ENCODE measurements at regions not wholly inside any gene's neighbourhood (a gene's known extent, or its start where the extent isn't known, plus 50 kb on each side); places are given as distances from the start of the nearest gene placed in this dataset.

DNA sequence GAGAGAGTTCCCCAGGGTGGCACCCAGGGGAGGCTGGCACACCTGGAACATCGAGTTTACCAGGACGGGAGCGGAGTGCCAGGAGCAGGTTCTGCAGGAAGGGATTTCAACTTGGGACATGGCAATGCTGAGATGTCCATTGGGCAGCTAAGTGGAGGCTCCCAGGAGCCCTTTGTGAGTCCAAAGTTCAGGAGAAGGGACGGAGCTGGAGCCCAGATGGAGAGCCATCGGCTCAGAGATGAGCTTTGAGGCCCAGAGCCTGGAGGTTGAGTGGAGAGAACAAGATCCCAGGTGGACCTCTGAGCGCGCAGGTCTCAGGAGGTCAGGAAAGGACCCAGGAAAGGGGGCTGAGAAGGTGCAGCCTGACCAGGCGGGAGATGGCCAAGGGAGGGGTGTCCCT is 67.5 kb upstream of the AFDN start:
- intact Hi-C loops (cut with DNase I; ENCODE audit: low total_unique reads) = no loop called here
- no peak for DNase-seq (ENCODE audit: low spot score in 2 of 2)
- no peak overlapping the region for H3K4me3 ChIP-seq (ENCODE audit: low read depth, poor library complexity, severe bottlenecking)
- 79 to 93% methylated on average over 8 of the region's 8 CpGs for WGBS, 2 donors
- TF ChIP-seq CTCF (IDR thresholded peaks at IDR 0.05) (no peak), POLR2A (IDR thresholded peaks at IDR 0.05) (no peak)

GRCh38 chr6:167759912-167760311 is 66.8 kb upstream of the AFDN start:
- intact Hi-C loops (cut with DNase I; ENCODE audit: low total_unique reads) = no loop called here
- WGBS, 2 donors = 67 to 77% methylated on average over 17 of the region's 17 CpGs
- TF ChIP-seq POLR2A (IDR thresholded peaks at IDR 0.05) = no peak
- no peak for TF ChIP-seq CTCF (IDR thresholded peaks at IDR 0.05)
- DNase-seq (ENCODE audit: low spot score in 2 of 2) = no peak
- no peak overlapping the region for H3K4me3 ChIP-seq (ENCODE audit: low read depth, poor library complexity, severe bottlenecking)

GRCh38 chr6:167760979-167761793 is 65.5 kb upstream of the AFDN start:
- H3K4me3 ChIP-seq (ENCODE audit: low read depth, poor library complexity, severe bottlenecking) = no peak overlapping the region
- peak in 1 of 2 donors; percentile 43 for DNase-seq (ENCODE audit: low spot score in 2 of 2)
- intact Hi-C loops (cut with DNase I; ENCODE audit: low total_unique reads) = no loop called here
- TF ChIP-seq POLR2A (IDR thresholded peaks at IDR 0.05) (no peak), CTCF (IDR thresholded peaks at IDR 0.05) (no peak)
- 38 to 41% methylated on average over 18 of the region's 18 CpGs for WGBS, 2 donors

- H3K4me3 ChIP-seq (ENCODE audit: low read depth, poor library complexity, severe bottlenecking) = no peak overlapping the region
- DNase-seq (ENCODE audit: low spot score in 2 of 2) = peak in 1 of 2 donors; percentile 50
- intact Hi-C loops (cut with DNase I; ENCODE audit: low total_unique reads) = no loop called here
- 80 to 92% methylated on average over 7 of the region's 7 CpGs for WGBS, 2 donors
- no peak for TF ChIP-seq POLR2A (IDR thresholded peaks at IDR 0.05)
- no peak for TF ChIP-seq CTCF (IDR thresholded peaks at IDR 0.05)
These were observed 64.9 kb upstream of the AFDN start for GRCh38 chr6:167761794-167762258.

- peak in 1 of 2 donors; percentile 49 for DNase-seq (ENCODE audit: low spot score in 2 of 2)
- TF ChIP-seq CTCF (IDR thresholded peaks at IDR 0.05) (no peak), POLR2A (IDR thresholded peaks at IDR 0.05) (no peak)
- no peak overlapping the region for H3K4me3 ChIP-seq (ENCODE audit: low read depth, poor library complexity, severe bottlenecking)
- 80 to 85% methylated on average over 9 of the region's 9 CpGs for WGBS, 2 donors
- intact Hi-C loops (cut with DNase I; ENCODE audit: low total_unique reads) = no loop called here
These were observed 64.3 kb upstream of the AFDN start for GRCh38 chr6:167762259-167762962.

Measured in lower leg skin (tissue), 4 donors.